Brain microvascular endothelial cell (primary cell): ENCODE measurements at regions not wholly inside any gene's neighbourhood (a gene's known extent, or its start where the extent isn't known, plus 50 kb on each side); places are given as distances from the start of the nearest gene placed in this dataset.

Source experiments
- DNase-seq: peaks from one replicate; pipeline ENCODE4 v3.0.0-alpha.2; 2020
- H3K27ac ChIP-seq: fragments of 250-450 bp; sonication (Bioruptor Pico); 2 replicates; pipeline ENCODE4 v1.5.1; 2020; ENCODE audit warnings: mild to moderate bottlenecking, moderate library complexity
- H3K27me3 ChIP-seq: fragments of 250-450 bp; sonication (Bioruptor Pico); replicated peaks from 2 replicates; pipeline ENCODE4 v1.5.1; 2020; ENCODE audit warnings: mild to moderate bottlenecking
- H3K36me3 ChIP-seq: fragments of 250-450 bp; sonication (Bioruptor Pico); replicated peaks from 2 replicates; pipeline ENCODE4 v1.5.1; 2020; ENCODE audit warnings: mild to moderate bottlenecking
- H3K4me3 ChIP-seq: 2 replicates; pipeline ENCODE4 v1.5.1; 2011; ENCODE audit warnings: low read depth, mild to moderate bottlenecking, control low read depth, low read length, moderate library complexity
- in situ Hi-C: cut with HindIII; loops from 2 replicates; pipeline ENCODE4 v1.10.0; 2017; ENCODE audit warnings: low sequenced_read_pairs, low pct_ligation_motif_present
- TF ChIP-seq, protein P1 (sequence below): IDR thresholded peaks from 2 replicates; pipeline ENCODE4 v1.5.1; 2011; ENCODE audit warnings: low read depth, mild to moderate bottlenecking, moderate library complexity, low read length, control low read depth, inconsistent platforms; ENCODE audit errors: missing control alignments

DNA sequence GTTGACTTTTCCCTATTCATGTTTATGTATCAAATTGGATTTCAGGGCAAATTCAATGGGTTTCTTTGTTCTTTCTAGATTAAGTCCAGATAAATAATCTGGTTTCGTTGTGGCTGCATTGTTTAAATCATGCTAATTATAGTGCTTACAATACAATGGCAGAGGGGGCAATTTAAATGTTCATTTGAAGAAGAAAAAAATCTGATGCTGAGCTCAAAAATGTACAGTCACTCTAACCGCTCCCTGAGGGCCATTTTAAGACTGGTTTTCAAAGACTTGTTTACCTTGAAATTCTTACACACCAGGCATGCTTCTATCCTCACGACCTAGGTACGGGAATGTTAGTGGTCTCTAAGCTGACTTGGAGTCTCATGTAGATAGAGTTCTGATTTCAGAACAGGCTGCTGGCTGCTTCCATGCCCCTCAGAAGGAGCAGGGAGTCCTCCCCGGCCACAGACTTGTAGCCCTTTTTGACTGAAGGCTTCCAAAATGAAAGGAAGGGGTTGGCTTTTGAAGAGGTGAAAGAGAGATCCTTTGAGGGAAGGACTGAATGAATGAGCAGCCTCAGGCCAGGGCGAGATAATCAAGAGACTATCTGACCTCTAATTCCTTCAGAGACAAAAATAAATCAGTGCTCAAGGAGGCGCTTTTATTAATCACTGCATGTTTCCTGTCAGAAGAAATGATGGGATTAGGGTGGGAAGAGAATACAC lies 86.1 kb upstream of the ZNF217 start:
- H3K27me3 ChIP-seq: no peaks in the 10 kb centered on the region
- TF ChIP-seq, protein P1, sequence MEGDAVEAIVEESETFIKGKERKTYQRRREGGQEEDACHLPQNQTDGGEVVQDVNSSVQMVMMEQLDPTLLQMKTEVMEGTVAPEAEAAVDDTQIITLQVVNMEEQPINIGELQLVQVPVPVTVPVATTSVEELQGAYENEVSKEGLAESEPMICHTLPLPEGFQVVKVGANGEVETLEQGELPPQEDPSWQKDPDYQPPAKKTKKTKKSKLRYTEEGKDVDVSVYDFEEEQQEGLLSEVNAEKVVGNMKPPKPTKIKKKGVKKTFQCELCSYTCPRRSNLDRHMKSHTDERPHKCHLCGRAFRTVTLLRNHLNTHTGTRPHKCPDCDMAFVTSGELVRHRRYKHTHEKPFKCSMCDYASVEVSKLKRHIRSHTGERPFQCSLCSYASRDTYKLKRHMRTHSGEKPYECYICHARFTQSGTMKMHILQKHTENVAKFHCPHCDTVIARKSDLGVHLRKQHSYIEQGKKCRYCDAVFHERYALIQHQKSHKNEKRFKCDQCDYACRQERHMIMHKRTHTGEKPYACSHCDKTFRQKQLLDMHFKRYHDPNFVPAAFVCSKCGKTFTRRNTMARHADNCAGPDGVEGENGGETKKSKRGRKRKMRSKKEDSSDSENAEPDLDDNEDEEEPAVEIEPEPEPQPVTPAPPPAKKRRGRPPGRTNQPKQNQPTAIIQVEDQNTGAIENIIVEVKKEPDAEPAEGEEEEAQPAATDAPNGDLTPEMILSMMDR: no peak
- H3K27ac ChIP-seq: no peak overlapping the region
- no peaks in the 10 kb centered on the region for H3K36me3 ChIP-seq
- no peak overlapping the region for H3K4me3 ChIP-seq
- in situ Hi-C loops: no loop called here
- no peak for DNase-seq

DNA sequence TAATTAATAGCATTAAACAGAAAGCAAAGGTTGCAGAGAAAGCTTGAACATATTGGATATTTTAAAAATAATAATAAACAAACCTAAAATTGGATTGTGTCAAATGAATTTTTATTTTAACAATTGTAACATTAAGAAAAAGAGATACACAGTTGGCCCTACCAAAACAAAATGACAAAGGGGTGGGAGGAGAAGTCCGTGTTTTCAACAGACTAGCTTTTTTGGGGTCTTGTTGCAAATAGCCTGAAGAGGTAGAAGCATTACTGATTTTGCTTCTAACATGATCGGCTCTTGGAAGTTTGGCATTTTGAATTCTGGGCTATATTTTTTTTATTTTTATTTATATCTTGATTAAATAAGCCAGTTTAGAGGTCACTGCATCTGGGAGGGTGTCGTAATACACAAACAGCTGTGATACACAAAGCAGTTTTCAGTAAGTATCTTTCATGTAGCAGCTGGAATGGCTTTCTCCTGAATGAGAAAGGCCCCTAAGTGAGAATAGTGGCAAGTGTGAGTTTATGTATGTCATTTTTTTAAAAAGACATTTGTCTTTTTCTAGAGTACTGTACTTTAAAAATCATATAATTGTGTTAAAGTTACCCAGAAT lies 85.5 kb upstream of the ZNF217 start:
- TF ChIP-seq, protein P1: no peak
- Histone ChIP-seq H3K27ac (no peak overlapping the region), H3K36me3 (no peaks in the 10 kb centered on the region), H3K27me3 (no peaks in the 10 kb centered on the region), H3K4me3 (no peak overlapping the region)
- in situ Hi-C loops: no loop called here
- DNase-seq: no peak

DNA sequence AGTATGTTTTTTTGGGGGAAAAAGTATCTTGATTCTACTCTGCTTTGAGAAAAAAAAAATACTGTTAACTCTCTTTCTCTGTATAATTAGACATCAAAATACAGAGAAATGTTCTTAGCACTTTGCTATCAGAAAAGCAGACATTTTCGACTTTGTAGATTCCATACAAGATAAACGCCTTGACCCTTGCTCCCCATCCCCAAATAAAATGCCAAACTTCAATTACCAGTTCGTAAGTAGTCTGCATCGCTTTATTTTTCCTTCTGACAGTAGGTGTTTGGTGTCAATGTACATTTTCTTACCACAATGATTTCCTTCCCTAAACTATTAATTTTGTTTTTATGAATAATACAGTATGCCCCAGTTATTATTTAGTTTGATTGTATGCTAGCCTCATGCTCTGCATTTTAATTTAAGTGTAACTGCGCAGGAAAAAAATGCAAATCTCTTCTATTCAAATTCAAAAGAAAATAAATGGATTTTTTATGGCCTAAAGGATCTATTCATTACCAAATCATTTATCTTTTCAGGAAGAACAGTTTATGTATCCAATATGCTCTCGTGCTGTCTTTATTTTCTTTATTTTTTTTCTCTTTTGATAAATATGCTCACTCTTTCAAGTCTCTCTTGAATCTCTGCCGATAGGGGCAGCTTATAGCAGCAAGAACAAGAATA lies 84.8 kb upstream of the ZNF217 start:
- Histone ChIP-seq H3K4me3 (no peak overlapping the region), H3K27ac (no peak overlapping the region)
- no peak for DNase-seq

DNA sequence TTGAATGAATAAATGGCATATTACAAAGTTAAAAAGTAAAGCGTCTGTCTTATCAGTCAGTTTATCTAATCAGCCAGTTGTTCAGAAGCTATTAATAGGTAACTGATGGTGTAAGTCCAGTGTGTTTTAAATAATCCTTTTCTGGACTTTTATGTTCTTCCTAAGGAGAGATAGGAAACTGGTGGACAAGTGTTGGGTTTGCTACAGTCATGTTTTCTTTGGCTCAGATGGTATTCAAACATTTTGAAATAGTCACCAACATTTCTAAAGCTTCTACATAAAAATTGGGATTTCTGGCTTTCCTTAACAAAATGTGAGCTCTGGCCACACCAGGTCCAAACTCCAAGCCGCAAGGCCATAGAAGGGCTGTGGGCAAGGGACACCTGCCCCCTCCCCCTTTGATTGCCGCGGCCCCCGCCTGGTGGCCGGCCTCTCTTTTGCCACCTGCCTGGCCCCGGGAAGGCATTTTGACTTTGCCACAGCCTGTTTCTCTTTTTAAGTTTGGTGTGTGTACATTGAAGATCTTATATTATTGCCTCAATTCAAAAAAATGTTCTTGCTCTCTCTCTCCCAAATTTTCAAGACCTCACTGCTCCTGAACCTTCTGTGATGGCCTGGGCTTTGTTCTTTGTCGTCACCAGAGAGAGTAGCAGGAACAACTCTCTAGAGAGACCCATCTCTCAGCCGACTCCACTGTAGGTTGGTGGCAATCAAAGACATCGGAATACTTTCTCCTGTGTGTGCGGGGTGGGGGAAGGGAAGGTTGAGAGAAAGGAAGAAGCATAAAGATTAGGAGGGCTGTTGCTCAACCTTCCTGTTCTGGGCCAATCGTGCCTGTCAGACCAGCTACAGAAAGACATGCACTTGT lies 84.0 kb upstream of the ZNF217 start:
- TF ChIP-seq, protein P1: no peak
- Histone ChIP-seq H3K27me3 (no peaks in the 10 kb centered on the region), H3K27ac (no peak overlapping the region), H3K4me3 (no peak overlapping the region), H3K36me3 (no peaks in the 10 kb centered on the region)
- in situ Hi-C loops: no loop called here
- no peak for DNase-seq

More for the DNA sequence above, 84.8 kb upstream of the ZNF217 start:
- Histone ChIP-seq H3K36me3 (no peaks in the 10 kb centered on the region), H3K27me3 (no peaks in the 10 kb centered on the region)
- in situ Hi-C loops: no loop called here
- TF ChIP-seq, protein P1: no peak

DNA sequence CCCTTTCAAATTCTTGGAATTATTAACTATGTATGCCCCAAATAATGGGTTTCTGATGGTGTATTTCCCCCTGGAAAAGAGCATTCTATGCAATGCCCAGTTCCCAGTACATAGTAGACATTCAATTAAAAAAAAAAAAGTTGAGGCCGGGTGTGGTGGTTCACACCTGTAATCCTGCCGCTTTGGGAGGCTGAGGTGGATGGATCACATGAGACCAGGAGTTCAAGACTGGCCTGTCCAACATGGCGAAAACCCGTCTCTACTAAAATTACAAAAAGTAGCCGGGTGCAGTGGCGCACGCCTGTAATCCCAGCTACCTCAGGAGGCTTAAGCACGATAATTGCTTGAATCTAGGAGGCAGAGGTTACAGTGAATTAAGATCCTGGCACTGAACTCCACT lies 83.3 kb upstream of the ZNF217 start:
- TF ChIP-seq, protein P1: no peak

More for the DNA sequence above, 83.3 kb upstream of the ZNF217 start:
- Histone ChIP-seq H3K4me3 (no peak overlapping the region), H3K27me3 (no peaks in the 10 kb centered on the region), H3K27ac (no peak overlapping the region), H3K36me3 (no peaks in the 10 kb centered on the region)
- in situ Hi-C loops: no loop called here
- no peak for DNase-seq
